Pancreas (tissue), 10 donors: ENCODE measurements at regions not wholly inside any gene's neighbourhood (a gene's known extent, or its start where the extent isn't known, plus 50 kb on each side); places are given as distances from the start of the nearest gene placed in this dataset.
"Not testable (repeated sequence)": the region's sequence is repeated elsewhere in the genome, so short reads cannot be mapped to it uniquely, and the experiment has no call there.

ENCODE experiments used
- ATAC-seq, 4 donors: fragments of 200-7000 bp; cut with Tn5 transposase; one replicate each; pipeline versions ENCODE4 v1.8.0 to v1.9.1; 2020; ENCODE audit warnings: mild to moderate bottlenecking in 4 of 4, moderate library complexity in 4 of 4
- DNase-seq, 6 donors: peaks; one replicate each; pipeline ENCODE4 v3.0.0-alpha.2; 2020
- FAIRE-seq: peaks from 2 replicates; lab custom pipeline; 2012; peaks lifted over from hg19 to GRCh38; lab: Jason Lieb, UNC
- H3K27ac ChIP-seq, 4 donors: fragments of 200-600 bp; sonication (generic); 1 replicate in 3 of 4; 2 replicates in 1 of 4; pipeline versions ENCODE4 v1.5.0 to v1.8.0; 2020
- H3K27me3 ChIP-seq, 4 donors: fragments of 200-600 bp; one replicate each; pipeline ENCODE4 v1.8.0; 2021
- H3K36me3 ChIP-seq, 3 donors: fragments of 200-600 bp; sonication (generic) in 1 of 3; one replicate each; pipeline versions ENCODE4 v1.5.0 to v1.8.0; 2020 to 2021
- H3K4me1 ChIP-seq, 3 donors: fragments of 200-600 bp; one replicate each; pipeline ENCODE4 v1.8.0; 2021
- H3K4me3 ChIP-seq, 4 donors: fragments of 200-600 bp; sonication (generic) in 2 of 4; one replicate each; pipeline versions ENCODE4 v1.5.0 to v1.8.0; 2020 to 2021
- H3K9me3 ChIP-seq, 4 donors: fragments of 200-600 bp; one replicate each; pipeline ENCODE4 v1.8.0; 2021
- WGBS, 2 donors: extraction: QIAGEN DNeasy Blood & Tissue Kit; methylation state at CpG; one replicate each; pipeline ENCODE4 v1.1.7; 2013; 5-methylcytosine and 5-hydroxymethylcytosine counted together
- intact Hi-C, 3 donors: fragments of 100-400 bp; cut with DNase I; formaldehyde crosslinking; loops; one replicate each; pipeline versions ENCODE4 v1.11.1 to v1.14.2; 2022
- TF ChIP-seq, protein P1 (sequence below), 4 donors: fragments of 200-600 bp; sonication (generic) in 3 of 4; IDR thresholded peaks; one replicate each; pipeline versions ENCODE4 v1.5.0 to v1.8.0; 2021; ENCODE audit warnings: antibody characterized with exemption in 4 of 4
- donor health status: healthy with polysubstance abuse.
- donor health status: DM: no; HTN: no; CAD: no; lungs with moderate emphysema.
- donor health status: DM: no; HTN: no; CAD: no.
- donor health status: control.
- donor health status: control.
- donor health status: Bipolar disorder and iron deficiency.
- donor health status: DM: yes; HTN: yes; CAD: no.
- donor health status: DM: no; HTN: no; CAD: no.
- donor health status: DM: no; HTN: no; CAD: no.
- donor health status: DM: yes; HTN: yes; CAD: no.

DNA sequence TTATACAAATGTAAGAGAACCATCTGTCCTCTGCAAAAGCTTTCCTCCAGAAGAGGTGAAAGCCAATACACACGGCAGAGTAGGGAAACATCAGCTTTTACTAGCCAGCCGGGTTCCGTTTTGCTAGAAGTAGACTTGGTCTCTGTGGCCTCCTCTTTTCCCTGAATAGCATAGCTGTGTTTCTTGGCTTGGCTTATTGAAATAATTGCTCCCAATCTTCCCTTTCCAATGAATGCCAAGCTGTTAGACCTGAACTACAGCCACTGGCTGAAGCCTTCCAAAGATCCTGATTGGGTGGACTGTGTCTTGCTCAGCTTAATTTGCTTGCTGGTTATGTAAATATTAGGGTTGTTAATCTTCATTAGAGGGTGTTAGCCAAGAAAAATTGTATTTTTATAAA lies 157.8 kb upstream of the ROPN1 start:
- 63 to 80% methylated on average over 3 of the region's 3 CpGs for WGBS, 2 donors
- intact Hi-C loops, result no loop called here
- no peak overlapping the region for H3K4me3 ChIP-seq
- no peak for DNase-seq
- no peaks in the 10 kb centered on the region for H3K4me1 ChIP-seq
- ATAC-seq, result no peak
- no peak overlapping the region for H3K27ac ChIP-seq
- no peaks in the 10 kb centered on the region for H3K27me3 ChIP-seq
- FAIRE-seq, result no peak
- TF ChIP-seq, protein P1, sequence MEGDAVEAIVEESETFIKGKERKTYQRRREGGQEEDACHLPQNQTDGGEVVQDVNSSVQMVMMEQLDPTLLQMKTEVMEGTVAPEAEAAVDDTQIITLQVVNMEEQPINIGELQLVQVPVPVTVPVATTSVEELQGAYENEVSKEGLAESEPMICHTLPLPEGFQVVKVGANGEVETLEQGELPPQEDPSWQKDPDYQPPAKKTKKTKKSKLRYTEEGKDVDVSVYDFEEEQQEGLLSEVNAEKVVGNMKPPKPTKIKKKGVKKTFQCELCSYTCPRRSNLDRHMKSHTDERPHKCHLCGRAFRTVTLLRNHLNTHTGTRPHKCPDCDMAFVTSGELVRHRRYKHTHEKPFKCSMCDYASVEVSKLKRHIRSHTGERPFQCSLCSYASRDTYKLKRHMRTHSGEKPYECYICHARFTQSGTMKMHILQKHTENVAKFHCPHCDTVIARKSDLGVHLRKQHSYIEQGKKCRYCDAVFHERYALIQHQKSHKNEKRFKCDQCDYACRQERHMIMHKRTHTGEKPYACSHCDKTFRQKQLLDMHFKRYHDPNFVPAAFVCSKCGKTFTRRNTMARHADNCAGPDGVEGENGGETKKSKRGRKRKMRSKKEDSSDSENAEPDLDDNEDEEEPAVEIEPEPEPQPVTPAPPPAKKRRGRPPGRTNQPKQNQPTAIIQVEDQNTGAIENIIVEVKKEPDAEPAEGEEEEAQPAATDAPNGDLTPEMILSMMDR (IDR thresholded peaks at IDR 0.05), result no peak
- H3K36me3 ChIP-seq, result no peaks in the 10 kb centered on the region
- no peaks in the 10 kb centered on the region for H3K9me3 ChIP-seq

DNA sequence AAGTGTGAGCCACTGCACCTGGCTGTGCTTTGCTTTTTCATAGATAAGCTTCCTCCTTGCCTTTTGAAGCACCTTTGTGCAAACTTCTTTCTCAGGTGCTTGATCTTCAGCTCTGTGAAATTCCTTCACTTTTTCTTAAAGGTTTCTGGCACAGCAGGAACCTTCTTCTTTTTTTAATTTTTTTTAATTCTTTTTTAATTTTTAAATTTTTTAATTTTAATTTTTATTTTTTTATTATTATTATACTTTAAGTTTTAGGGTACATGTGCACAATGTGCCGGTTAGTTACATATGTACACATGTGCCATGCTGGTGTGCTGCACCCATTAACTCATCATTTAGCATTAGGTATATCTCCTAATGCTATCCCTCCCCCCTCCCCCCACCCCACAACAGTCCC lies 161.0 kb upstream of the ROPN1 start:
- DNase-seq, intact Hi-C loops, H3K4me1 ChIP-seq, H3K36me3 ChIP-seq, FAIRE-seq, H3K4me3 ChIP-seq, ATAC-seq, H3K27ac ChIP-seq, H3K27me3 ChIP-seq, H3K9me3 ChIP-seq: not testable (repeated sequence)
- WGBS, 2 donors, result 96 to 100% methylated on average over 1 of the region's 1 CpG

DNA sequence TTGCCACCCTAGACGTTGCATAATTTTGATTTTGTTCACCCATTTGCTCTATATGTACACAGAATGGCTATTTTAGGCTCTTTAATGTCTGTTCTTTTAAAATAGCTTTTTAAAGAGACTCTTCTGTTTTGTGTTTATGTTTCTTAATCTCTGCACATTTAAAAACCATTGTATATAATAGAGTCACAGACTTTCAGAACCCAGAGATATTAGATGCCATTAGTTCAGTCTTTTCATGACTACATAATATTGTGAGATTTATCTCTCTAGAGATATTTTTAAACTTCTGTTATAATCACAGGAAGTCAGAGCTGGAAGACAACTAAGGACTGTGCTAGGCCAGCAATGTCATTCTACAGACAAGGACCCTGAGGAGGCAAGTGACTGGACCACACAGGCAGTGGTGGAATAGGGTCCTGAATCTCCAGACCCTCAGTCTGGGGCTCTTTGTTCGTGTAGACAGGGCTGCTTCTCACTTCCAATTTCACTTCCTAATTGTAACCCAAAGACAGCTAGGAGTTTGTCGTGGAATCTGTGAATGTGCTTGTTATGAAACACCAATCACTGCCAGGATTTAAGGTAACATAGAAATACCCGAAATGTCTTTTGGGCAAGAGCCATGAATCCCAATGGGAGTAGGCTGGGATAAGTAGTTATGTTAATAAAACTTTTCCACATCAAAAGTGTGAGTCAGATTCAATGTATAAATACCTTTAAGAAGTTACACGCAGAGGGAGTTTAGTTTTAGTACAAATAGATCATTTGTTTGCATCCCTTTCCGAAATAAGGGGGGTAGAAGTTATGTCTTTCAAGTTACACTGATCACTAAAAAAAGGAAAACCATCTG lies 165.2 kb upstream of the ROPN1 start:
- intact Hi-C loops, result no loop called here
- no peak for FAIRE-seq
- no peak overlapping the region for H3K4me3 ChIP-seq
- H3K27me3 ChIP-seq, result no peaks in the 10 kb centered on the region
- no peaks in the 10 kb centered on the region for H3K9me3 ChIP-seq
- H3K4me1 ChIP-seq, result no peaks in the 10 kb centered on the region
- TF ChIP-seq, protein P1 (IDR thresholded peaks at IDR 0.05), result no peak
- DNase-seq, result no peak
- no peak overlapping the region for H3K27ac ChIP-seq
- H3K36me3 ChIP-seq, result no peaks in the 10 kb centered on the region
- no peak for ATAC-seq
- WGBS, 2 donors, result 78 to 82% methylated on average over 6 of the region's 6 CpGs

DNA sequence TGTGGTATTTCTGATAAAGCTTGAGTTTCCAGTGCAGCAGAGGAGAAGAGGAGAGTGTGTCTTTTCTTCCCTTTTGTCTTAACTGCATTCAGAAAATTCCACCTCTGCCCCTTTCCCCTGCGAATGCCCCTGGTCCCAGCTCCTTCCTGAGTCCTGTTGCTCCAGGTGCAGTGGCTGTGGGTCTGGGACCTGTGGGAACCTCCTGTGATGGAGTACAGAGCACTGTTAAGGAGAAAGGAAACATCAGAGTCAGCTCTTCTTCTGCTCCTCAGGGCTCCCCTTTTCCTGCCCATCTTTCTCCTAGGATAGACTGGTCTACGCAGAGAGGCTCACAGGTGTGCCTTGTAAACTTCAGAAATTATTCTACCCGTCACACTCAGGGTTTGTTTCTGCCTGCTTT lies 165.8 kb upstream of the ROPN1 start:
- no peaks in the 10 kb centered on the region for H3K9me3 ChIP-seq
- FAIRE-seq, result no peak
- DNase-seq, result no peak
- TF ChIP-seq, protein P1 (IDR thresholded peaks at IDR 0.05), result no peak
- H3K27ac ChIP-seq, result no peak overlapping the region
- no peak for ATAC-seq
- H3K36me3 ChIP-seq, result no peaks in the 10 kb centered on the region
- intact Hi-C loops, result no loop called here
- no peaks in the 10 kb centered on the region for H3K27me3 ChIP-seq
- no peaks in the 10 kb centered on the region for H3K4me1 ChIP-seq
- 58 to 59% methylated on average over 3 of the region's 3 CpGs for WGBS, 2 donors
- H3K4me3 ChIP-seq, result no peak overlapping the region

DNA sequence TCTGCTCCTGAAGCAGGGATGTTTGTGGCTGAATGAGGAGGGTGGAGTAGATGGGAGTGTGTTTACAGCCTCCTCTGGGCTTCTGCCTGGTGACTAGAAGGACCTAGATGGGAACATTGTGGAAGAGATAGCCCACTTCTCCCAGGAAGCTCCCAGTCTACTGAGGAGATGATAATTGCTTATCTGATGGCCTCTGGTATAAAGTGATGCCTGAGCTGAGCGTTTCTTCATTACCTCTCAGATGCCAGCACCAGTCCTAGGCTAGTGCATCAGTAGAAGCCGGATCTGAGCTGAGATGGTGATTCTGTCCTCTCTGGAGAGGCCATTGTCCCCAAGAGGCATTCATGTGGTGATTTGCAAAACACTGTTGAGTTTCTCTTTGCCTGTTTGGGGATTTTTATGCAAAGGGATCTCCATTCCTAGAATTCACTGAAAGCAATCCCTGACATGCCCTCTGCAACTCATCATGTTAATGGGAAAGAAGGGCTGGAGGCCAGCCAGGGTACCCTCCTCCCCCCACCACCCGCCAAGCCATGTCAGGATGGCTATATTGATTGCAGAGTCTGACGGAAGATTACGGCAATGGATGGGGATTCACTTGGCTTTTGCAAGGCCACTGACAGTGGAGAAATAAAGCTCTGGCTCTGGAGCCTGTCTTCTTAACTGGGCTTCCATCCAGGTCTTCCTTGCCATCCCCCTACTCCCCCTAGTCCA lies 166.4 kb upstream of the ROPN1 start:
- WGBS, 2 donors, result 69 to 75% methylated on average over 5 of the region's 5 CpGs
- TF ChIP-seq, protein P1 (IDR thresholded peaks at IDR 0.05), result no peak
- Histone ChIP-seq H3K27me3 (no peaks in the 10 kb centered on the region), H3K9me3 (no peaks in the 10 kb centered on the region), H3K36me3 (no peaks in the 10 kb centered on the region), H3K4me3 (no peak overlapping the region), H3K27ac (no peak overlapping the region), H3K4me1 (no peaks in the 10 kb centered on the region)
- intact Hi-C loops, result no loop called here
- FAIRE-seq (no peak), DNase-seq (no peak), ATAC-seq (no peak)
